KG1 (cell line): ENCODE measurements at regions not wholly inside any gene's neighbourhood (a gene's known extent, or its start where the extent isn't known, plus 50 kb on each side); places are given as distances from the start of the nearest gene placed in this dataset.

Experiments
- DNase-seq: peaks from one replicate; lab custom pipeline; 2025; lab: John Stamatoyannopoulos, UW

GRCh38 chr2:236317938-236318396 lies 53.8 kb upstream of the ASB18 start:
- no peak for DNase-seq

DNA sequence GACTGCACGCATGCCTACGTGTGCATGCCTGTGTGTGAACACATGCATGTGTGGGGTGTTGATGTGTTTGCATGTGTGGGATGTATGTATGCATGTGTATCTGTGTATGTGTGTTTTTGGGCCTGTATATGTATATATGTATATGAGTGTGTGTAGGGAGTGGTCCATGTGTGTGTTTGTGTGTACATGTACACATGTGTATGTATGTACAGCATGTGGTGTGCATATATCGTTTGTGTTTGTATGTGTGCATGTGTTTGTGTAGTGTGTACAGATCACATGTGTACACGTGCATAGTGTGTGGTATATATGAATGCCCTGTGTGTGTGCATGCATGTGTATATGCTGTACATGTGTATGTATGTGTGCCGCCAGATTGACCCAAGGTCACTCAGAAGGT lies 54.2 kb upstream of the ASB18 start:
- no peak for DNase-seq

DNA sequence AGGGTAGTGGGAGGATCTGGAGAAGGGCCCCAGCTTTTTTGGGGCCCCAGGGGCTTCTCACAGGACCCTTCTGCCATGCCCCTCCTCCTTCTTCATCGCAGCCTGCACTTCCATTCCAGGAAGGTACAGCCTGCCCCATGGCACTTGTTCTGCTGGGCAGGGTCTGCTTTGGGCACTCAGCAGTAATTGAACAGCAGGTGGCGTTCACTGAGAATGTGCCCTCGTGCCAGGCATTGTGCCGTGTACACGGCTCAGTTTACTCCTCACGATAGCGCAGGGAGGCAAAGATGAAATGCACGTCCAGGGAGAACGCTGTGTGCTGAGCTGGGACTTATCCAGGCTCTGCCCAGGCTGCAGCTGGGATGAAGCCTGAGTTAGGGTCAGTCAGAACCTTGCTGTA lies 54.8 kb upstream of the ASB18 start:
- no peak for DNase-seq

DNA sequence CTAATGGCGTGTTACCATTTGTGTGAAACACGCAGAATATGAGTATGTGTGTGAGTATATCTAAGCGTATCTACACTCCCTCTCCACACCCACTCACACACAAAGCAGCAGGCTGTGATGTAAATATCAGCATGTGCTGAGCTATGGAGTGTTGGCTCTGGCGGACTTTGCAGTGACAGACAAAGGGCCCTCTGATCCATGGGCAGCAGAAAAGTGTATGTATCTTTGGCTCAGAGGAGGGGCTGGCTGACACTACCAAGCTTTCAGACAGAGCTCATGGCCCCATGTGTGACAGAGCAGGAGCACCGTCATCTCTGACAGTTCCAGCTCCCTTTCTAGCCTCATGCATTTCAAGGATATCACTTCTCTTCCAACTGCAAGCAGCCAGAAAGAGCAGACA lies 57.2 kb upstream of the ASB18 start:
- DNase-seq = no peak

DNA sequence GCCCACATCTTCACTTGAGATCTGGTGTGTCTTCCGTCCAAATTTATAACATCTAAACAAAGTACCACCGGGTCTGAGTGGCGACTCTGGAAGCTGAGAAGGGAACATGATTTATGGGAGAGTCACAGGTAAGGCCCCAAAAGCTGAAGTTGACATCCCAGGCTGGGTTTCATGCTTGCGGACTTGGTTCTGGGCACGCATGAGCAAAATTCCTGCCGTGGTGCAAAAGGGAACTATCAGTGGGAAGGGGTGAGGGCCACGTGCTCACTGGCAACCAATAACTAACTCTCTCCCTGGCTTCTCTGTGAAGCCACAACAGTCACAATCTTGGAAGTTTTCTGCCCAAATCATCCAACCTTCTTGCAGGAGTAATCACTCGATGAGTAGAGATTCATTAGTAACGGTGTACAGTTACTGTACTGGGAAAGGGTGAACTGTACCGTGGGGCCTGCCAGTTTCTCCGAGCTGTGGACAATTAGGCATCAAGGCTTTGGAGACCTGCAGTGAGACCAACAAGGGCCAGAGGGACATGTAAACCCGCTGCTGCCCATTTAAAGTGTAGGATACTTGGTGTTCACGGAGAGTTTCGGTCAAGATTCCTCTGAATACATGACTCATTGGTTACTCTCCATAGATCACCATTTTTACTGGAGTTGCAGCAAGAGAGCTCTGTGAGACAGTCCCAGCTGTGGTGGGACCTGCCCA lies 69.4 kb upstream of the ASB18 start:
- DNase-seq = no peak

GRCh38 chr2:236334122-236334876 lies 70.1 kb upstream of the ASB18 start:
- DNase-seq = no peak

GRCh38 chr2:236335696-236336574 lies 71.7 kb upstream of the ASB18 start:
- no peak for DNase-seq

GRCh38 chr2:236336575-236337464 lies 72.6 kb upstream of the ASB18 start:
- no peak for DNase-seq

- no peak for DNase-seq
These were observed 73.5 kb upstream of the ASB18 start for GRCh38 chr2:236337465-236338325.

- no peak for DNase-seq
These were observed 74.4 kb upstream of the ASB18 start for GRCh38 chr2:236338495-236339184.

- DNase-seq = no peak
These were observed 76.0 kb upstream of the ASB18 start for GRCh38 chr2:236340251-236340650.

DNA sequence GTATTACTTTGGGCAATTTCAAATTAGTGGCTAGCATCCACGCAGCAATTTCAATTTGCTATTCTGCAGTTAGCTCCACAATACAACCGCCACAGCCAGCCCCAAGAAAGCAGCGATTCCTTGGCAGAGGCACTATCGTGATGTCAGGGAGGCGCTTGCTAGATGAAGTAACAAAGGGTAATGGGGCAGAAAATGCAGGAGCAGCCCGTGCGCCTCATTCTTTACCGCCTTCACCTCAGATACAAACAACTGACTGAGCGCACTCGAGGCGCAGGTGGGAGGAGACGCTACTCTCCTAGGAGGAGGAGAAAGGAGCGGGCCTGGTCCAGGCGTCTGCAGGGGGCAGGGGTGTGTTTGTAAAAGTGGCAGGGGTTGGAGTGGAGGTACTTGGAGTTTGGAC lies 76.9 kb upstream of the ASB18 start:
- no peak for DNase-seq

GRCh38 chr2:236341721-236342120 lies 77.5 kb upstream of the ASB18 start:
- DNase-seq = no peak

DNA sequence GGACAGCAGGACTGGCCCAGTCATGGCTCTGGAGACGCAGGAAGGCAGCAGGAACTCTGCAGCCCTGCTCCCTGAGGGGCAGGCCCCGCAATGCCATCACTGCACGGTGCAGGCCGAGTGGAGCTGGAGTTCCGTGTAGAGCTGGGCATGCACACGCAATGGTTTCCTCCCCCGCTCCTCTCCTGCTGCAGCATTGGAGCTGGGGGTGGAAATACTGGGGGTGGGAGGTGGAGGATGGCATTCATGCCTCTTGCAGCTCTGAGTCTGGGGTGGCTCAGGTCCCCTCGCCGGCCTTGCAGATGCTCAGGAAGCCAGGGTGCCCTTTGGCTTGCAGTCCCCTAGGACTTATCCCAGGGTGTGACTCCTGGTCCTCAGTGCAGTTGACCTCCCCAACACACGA lies 78.3 kb upstream of the ASB18 start:
- no peak for DNase-seq

- no peak for DNase-seq
These were observed 78.7 kb upstream of the ASB18 start for GRCh38 chr2:236342951-236343350.

DNA sequence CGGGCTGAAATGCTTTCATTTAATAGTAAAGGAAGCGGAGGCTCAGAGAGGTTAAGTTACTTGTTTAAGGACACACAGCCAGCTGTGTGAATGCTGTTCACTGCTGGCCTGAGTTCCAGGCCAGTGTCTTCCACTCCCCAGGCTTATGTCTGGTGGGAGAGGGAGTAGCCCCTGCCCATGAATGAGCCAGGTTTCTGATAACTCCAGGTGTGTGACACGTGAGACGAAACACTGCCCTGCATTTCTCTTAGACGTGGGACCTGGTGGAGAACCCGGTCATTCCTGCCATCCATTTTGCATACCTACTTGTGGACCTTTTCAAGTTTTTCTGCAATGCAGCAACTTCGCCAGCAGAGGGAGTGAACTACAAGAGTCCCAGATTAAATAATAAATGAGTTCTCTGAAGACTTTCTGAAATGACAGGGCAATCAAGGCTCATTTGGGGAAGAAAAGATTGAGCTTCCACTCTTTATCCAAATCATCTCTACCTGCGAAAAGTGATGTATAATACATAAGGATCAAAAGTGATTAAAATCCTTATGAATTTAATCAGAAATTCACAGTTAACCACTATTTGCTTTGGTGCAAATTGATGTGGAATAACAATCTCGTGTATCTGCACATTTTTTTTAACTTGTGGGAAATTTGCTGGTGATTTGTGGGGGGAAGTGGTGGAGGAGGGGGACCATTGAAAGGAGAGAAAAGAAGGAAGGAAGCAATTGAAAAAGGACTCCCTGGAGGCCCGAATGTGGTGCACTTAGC lies 79.4 kb upstream of the ASB18 start:
- peak; percentile 24 for DNase-seq

DNA sequence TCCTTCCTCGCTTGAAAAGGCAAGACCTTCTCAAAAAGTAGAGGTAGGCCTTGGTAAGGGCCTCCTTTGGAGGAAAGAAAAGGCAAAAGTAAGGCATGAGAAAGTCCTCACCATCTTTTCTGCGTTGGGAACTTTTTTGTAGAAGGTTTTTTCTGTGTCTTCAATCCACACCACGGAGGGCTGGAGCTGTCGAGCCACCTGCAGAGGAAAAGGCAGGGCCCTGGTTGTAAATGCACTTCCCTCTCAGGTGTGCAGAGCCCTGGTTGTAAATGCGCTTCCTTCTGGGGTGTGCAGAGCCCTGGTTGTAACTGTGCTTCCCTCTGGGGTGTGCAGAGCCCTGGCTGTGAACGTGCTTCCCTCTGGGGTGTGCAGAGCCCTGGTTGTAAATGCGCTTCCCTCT lies 80.2 kb upstream of the ASB18 start:
- DNase-seq = no peak

GRCh38 chr2:236345081-236345714 lies 81.0 kb upstream of the ASB18 start:
- DNase-seq = no peak

DNA sequence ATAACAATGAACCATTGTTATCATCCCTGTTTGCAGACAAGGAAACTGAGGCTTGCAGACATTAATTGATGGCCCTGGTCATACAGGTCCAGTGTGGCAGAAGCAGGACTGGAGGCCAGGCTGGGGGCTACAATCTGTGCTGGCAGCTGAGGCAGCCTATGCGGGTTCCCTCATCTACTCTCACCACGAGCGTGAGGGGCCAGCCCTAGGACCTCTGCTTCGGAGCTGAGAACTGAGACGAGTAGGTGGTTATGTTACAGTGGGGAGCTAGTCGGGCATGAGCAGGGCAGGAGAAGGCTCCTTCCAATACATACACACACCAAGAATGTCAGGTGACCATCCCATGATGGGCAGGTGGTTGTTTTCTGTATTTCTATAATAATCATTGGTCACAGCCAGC lies 82.2 kb upstream of the ASB18 start:
- DNase-seq = no peak
